IPS DF 4.7 (cell line): ENCODE measurements at regions not wholly inside any gene's neighbourhood (a gene's known extent, or its start where the extent isn't known, plus 50 kb on each side); places are given as distances from the start of the nearest gene placed in this dataset.

Experiments used
- DNase-seq: peaks from one replicate; pipeline ENCODE4 v3.0.0-alpha.2; 2013; ENCODE audit warnings: low spot score; ENCODE audit errors: extremely low read depth

- no peak for DNase-seq
Measured at GRCh38 chr2:204415406-204416181, 129.7 kb upstream of the PARD3B start.

DNA sequence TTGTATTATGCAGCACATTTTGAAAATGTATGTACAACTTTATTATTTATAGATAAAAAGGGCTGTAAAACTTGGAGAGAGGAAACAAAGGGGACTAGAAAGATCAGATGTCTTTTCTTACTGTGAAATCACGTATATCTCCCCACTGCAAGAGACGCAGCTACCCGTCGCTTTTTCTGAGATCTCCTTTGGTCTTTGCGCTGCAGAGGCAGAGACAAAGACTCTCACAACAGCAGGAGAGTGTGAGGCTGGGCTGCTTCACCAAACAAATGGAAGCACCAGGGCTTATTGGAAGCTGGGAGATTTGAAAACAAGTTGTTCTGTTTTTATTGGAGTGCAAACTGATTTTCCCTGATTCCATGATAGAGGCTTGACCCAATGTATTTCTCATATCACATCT lies 129.0 kb upstream of the PARD3B start:
- DNase-seq: no peak

DNA sequence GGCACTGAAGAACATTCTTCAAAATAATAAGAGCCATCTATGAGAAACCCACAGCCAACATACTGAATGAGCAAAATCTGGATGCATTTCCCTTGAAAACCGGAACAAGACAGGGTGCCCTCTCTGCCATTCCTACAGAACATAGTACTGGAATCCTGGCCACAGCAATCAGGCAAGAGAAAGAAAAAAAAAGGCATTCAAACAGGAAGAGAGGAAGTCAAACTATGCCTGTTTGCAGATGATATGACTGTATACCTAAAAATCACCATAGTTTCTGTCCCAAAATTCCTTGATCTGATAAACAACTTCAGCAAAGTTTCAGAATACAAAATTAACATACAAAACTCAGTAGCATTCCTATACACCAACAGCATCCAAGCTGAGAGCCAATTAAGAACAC lies 119.5 kb upstream of the PARD3B start:
- DNase-seq: no peak

GRCh38 chr2:204428675-204429074 lies 116.6 kb upstream of the PARD3B start:
- no peak for DNase-seq

DNA sequence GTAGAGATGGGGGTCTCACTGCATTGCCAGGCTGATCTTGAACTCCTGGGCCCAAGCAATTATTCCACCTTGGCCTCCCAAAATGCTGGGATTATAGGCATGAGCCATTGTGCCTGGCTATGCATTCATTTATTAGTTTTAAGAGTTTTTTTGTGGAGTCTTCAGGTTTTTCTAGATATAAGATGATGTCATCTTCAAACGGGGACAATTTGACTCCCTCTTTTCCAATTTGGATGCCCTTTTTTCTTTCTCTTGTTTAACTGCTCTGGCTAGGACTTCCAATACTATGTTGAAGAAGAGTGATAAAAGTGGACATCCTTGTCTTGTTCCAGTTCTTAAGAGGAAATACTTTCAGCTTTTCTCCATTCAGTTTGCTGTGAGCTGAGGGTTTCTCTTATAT lies 113.7 kb upstream of the PARD3B start:
- no peak for DNase-seq

- no peak for DNase-seq
Measured at GRCh38 chr2:204432196-204432595, 113.1 kb upstream of the PARD3B start.

DNA sequence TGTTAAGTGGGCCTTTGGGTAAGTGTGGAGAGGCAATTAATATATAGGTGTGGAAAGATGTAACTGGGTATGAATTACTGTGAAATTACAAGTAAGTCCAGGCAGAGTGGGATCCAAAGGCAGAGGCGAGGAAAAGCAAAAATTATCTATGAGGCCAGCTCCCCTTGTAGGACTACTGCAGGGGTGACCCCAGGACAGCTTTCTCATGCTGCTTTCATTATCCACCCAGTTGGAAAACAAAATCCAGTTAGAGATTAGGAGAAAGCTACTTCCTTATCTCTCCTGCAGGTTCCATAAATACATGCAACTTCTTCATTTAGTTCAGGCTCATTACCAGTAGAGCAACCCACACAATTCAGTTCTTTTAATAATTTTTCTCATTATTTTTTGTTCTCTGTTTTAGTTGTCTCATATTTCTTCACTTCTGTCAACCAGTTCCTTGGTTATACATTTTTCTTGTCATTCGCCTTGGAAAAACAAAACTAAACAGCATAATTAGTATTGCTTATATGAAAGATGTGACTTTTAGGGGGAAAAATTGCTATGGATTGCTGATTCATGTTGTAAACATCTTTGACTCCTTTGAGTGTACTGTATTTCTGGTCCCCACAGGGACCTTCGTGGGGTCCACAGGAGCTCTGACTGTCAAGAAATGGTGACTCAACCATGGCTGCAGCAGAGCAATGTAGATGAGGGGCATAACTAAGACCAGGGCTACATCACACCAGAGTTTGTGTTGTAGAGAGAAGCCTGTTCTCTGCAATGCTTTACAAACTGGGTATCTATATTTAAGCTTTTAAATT lies 110.4 kb upstream of the PARD3B start:
- DNase-seq: no peak

GRCh38 chr2:204436230-204436629 lies 109.0 kb upstream of the PARD3B start:
- no peak for DNase-seq

- DNase-seq: no peak
Measured at GRCh38 chr2:204437408-204437807, 107.9 kb upstream of the PARD3B start.

DNA sequence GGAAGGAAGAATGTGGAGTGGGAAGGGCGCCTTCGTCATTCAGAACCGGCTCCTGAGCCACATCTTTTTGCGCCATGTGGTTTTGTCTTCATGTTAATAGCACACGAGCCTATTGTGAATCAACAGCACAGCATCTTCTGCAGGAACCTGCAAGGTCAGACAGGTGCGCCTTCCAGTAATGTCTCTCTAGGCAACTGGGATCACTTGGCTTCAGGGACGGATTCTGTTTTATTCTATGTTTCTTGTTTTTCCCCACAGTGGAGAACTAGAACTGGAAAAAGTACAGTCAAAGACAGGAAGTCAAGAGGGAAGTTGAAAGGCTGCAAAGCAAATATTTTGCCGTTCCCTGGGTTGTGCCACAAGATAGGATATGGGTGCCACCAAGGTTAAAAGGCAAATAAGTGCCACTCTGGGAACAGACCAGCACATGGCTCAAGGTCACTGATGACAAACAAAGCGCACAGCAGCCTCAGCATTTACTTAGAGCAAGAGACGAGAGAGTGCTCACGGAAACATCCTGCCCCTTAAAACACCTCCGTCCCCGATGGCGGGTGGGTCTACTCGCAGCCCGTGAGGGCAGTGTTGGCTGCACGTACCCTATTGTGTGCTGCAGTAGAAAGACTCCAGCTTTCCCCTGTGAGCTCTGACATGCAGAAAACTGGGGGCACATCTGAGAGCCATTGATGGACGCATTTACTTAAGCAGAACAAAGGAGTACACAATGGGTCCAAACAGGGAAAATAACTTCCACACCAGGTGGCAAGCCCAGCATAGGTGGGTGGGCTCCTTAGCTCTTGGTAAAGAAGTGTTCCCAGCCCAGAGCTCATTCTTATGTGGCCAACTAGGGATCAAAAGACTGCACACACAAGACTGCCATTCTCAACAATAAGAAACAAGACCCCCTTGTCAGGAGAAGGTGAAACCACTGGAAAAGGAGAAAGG lies 107.2 kb upstream of the PARD3B start:
- DNase-seq: no peak

DNA sequence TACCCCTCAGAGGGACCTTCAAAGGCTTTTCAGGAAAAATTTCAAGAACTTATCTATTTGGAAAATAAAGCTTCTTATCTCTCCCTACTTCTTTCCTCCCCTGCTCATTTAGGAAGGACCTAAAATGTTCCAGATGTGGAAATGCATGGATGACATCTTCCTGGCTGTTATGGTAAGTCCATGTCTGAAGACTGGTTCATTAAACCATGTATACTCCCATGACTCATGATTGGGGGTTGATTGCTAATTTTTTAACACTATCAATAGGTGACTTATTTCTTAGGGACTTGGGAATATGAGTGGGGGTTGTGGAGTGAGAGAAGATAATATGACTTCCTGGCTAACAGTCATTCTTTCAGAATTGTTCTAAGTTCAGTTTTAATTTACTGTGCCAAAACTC lies 104.0 kb upstream of the PARD3B start:
- no peak for DNase-seq

DNA sequence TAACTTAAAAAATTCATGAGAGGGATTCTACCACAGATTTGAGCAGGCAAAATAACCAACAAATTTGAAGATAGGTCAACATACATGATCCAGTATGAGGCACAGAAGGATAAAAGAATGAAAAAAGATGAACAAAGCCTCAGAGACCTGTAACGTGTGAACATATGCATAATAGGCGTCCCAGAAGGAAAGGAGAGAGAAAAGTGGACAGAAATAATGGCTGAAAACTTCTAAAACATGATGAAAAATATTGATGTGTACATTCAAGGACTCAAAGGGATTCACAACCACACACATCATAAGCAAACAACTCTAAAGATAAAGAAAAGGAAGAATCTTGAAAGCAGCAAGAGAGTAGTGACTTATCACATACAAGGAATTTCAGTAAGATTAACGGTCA lies 100.1 kb upstream of the PARD3B start:
- DNase-seq: no peak

- no peak for DNase-seq
Measured at GRCh38 chr2:204447722-204448121, 97.6 kb upstream of the PARD3B start.

DNA sequence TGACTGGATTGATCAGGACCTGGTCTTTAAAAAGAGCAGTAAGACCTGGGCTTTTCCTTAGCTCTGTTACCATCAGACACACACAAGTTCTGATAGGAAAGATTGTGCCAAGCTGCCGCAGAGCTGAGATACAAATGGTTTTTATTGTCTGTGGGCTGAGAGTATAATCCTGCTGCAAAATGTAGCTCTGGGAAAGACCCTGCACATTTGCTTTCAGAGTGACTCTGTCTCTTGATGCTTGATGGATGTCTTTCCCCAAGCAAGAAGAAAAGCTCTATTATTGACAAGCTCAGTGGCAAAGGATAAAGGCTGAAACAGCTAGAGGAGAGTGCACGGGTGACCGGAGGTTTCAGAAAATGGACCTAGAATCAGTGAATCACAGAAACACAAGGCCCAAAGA lies 95.3 kb upstream of the PARD3B start:
- DNase-seq: no peak

DNA sequence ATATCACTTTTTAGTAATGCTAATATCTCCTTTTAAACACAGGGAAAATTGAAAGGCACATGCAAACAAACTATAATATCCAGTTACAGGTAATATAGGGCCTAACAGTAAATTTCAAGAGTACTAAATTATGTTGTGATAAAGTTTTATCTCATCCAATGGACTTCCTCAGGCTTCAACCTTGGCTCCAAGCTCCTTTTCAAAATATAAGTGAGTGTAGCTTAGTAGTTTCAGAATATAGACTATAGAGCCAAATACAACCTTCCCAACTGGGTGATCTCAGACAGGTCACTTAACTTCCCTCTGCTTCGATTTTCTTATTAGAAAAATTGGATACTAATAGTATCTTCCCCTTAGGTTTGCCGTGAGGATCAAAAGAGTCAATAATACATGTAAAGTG lies 93.5 kb upstream of the PARD3B start:
- DNase-seq: no peak

DNA sequence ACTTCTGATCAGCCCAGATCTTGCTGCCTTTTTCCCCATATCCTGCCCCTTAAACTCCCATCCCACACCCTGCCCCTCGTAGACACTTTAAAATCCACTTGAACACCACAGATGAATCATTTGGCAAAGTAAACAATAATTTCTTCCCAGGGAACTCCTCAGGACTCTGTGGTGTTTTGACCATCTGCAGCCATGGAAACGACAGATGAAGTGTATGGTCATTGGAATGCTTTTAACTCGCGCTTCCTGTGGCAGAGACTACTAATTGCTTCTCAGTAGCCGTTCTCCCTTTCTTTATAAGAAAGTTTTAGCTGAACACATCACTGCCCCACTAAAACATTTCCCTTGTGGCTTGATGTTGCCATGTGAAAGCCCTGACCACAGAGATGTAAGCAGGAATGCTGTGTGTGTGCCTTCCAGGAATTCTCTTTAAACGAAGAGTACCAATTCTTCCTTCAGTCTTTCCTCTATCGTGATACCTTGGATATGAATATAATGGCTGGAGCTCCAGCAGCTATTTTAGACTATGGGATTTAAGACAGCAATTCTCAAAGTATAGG lies 92.7 kb upstream of the PARD3B start:
- no peak for DNase-seq

GRCh38 chr2:204453730-204454167 lies 91.5 kb upstream of the PARD3B start:
- no peak for DNase-seq

GRCh38 chr2:204454672-204455380 lies 90.4 kb upstream of the PARD3B start:
- no peak for DNase-seq

GRCh38 chr2:204468746-204469429 lies 76.4 kb upstream of the PARD3B start:
- DNase-seq: no peak

- DNase-seq: no peak
Measured at GRCh38 chr2:204470178-204470620, 75.1 kb upstream of the PARD3B start.
